ENCODE measurements at regions not wholly inside any gene's neighbourhood (a gene's known extent, or its start where the extent isn't known, plus 50 kb on each side); places are given as distances from the start of the nearest gene placed in this dataset.
A peak's percentile ranks its signal among the peaks of the same experiment; 100 is the strongest.
"Not testable (repeated sequence)": the region's sequence is repeated elsewhere in the genome, so short reads cannot be mapped to it uniquely, and the experiment has no call there.

DNA sequence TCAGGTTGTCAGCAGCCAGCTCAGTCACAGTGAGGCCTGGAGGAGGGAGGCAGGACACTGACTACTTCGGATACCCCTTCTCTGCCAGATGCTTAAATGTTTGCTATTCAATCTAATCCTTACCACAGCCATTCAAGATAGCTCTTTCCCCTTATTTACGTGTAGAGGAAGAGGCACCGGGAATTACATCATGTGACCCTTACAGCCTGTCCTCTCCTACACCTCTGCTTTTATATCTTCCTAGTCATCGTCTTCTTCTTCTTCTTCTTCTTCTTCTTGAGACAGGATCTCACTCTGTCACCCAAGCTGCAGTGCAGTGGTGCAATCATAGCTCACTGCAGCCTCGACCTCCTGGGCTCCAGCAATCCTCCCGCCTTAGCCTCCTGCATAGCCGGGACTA is 148.1 kb upstream of the NEDD9 start:
- DNase-seq = no peak

DNA sequence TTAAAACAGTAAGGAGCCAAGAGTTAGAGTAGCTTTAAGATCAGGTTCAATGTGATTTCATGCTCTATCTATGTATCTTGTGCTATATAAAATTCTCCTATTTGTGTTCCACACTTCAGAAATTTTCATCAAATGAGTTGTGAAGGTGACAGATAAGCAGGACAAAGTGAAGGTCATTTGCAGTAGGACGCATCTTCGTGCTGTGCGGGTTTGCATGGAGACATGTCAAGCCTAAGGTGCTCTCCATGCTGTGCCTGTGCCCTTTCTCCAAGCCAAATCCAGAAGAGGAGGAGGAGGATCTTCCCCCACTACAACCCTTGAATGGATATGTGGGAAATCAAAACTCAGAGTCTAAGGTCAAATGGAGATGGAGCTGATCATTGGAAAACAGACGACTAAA is 147.3 kb upstream of the NEDD9 start:
- no peak for DNase-seq

DNA sequence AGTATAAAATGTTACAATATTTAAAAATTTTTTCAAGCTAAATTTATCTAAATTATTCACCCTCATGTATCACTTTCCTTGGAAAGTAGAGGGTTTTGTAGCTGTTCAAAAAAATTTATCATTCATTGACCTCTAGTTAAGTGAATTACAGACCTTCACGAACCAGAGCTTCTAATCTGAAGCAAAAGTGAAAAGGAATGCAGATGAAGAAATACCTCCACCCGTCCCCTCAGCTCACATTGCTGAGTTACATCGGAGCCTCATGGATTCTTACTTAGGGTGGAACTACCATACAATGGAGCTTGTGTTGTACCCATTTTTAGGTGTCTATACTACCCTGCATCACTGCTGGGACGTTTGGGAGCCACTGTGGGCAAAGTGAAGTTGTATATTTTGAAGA is 146.2 kb upstream of the NEDD9 start:
- no peak for DNase-seq

DNA sequence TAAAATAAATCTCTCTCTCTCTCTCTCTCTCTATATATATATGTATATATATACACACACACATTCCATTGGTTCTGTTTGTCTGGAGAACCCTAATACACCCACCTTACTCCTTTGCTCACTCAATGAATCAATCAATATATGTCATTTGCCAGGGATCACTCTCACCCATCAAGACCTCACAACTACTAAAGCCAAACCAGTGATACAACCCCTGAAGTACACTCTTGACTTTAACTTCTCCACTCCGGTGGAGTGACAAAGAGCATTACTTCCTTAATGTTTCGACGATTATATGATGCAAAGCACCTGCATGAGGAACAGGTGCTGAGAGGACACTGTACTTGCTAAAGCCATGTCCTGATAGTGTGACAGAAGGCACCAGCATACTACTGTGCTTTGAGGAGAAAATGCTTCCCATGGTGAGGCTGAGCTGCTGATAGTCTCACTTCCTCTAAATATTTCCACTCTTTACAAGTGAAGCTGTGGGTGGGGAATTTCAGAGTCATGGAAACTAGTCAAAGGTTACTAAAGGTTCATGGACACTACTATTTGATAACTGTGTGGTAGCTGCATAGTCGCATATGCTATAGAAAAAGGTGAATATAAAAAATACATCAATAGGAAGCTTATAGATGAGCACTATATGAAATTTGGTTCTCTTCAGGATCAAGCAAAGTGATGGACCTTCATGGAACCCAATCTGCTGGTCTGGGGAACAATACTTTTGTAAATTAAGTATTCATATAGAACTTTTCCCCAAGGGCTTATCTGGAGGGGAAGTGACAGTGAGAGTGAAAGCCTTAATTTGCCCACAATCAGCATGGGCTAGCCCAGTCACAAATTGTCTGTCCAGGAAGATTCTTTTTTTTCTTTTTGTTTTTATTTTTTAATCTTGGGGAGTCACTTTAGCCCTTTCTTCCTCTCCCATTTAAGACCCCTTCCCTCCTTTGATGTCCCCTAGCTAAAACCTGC is 141.9 kb upstream of the NEDD9 start:
- DNase-seq = peak; percentile 32

DNA sequence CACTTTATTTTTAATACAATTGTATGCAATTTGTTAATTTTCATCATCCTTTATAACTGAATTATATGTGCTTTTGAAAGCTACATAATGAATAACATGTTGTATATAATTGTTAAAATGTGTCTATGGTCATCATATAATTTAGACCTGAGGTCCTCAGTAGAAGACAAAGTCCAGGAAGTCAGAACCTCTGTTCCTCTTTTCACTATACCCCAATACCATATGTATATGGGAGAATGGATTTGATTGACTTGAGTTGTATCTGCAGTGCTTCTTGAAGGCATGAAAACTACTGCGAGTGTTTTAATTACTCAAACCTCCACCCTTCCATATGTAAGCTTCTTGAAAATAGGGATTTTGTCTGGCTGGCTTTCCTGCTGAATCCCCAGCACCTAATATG is 140.7 kb upstream of the NEDD9 start:
- DNase-seq = no peak

DNA sequence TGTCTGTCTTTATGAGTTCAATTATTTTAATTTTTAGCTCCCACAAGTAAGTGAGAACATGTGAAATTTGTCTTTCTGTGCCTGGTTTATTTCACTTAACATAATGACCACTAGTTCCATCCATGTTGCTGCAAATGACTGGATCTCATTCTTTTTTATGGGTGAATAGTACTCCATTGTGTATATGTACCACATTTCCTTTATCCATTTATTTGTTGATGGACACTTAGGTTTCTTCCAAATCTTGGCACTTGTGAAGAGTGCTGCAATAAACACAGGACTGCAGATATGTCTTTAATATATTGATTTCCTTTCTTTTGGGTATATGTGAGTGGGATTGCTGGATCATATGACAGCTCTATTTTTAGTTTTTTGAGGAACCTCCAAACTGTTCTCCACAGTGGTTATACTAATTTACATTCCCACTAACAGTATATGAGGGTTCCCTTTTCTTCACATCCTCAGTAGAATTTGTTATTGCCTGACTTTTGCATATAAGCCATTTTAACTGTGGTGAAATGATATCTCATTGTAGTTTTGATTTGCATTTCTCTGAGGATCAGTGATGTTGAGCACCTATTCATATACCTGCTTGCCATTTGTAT is 139.8 kb upstream of the NEDD9 start:
- not testable (repeated sequence) for DNase-seq

DNA sequence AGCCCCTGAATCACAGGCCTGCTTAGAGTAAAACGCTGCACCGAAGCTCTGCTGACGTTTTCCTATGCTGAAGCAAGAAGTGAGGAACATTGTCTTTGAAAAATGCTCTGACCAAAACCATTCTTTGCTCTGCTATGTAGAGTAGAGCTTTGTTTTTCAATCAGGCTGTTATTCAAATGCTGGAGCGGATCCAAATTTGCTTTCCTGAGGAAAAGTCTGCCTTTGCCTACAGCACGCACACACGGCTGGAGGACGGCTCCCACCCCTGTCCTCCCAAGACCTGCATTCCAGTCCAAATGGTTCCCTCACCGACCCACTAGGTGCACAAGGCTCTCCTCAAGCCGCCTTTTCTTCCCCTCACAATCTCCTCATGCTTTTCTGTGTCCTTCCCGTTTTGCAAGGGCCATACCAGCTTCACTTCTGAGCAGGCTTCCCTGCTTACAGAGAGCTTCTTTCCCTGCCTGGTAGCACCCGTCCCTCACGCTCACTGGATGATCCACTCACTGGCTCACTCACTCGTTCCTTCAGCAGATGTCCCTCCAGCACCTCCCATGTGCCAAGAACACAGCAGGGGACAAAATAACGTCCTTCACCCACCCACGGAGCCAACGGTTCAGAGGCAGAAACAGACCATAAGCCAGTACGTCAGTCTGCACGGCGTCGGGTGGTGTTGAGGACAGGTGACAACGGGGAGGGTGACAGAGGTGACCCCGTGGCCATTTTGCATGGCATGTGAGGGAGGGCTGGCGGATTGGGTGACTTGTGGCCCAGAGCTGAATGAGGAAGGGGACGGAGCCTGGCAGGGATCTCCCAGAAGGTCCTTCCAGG is 137.9 kb upstream of the NEDD9 start:
- no peak for DNase-seq

DNA sequence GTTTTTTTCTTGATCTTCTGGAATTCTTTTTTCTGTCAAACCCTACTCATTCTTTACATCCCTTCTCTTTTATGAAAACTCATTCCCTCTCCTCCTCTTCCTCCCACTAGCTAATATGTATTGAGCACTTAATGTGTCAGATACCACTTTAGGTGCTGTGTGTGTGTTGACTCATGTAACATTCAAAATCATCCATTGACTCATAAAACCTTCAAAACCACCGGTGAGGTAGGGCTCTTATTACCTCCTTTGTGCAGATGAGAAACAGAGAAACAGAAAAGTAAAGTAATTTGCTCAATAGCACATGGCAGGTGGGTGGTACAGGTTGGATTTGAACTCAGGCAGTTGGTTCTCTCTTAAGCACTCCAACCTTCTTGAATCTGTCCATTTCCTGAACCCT is 136.3 kb upstream of the NEDD9 start:
- no peak for DNase-seq

DNA sequence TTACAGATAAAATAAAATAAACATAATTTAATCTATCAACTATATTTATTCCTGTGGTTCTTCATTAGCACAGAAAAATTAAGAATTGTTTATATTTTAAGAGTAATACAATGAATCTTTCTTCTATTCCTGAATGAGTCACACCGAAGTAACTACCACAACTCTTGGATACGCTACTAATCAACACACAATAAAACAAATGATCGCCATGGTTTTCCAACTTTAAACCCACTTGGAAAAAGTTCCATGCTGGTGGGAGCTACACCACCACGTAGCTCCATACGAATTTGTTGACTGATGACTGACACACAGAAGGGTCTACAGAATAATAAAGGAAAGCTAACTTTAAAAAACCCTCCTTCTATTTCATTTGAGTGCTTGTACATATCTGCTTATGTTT is 135.8 kb upstream of the NEDD9 start:
- DNase-seq = no peak

DNA sequence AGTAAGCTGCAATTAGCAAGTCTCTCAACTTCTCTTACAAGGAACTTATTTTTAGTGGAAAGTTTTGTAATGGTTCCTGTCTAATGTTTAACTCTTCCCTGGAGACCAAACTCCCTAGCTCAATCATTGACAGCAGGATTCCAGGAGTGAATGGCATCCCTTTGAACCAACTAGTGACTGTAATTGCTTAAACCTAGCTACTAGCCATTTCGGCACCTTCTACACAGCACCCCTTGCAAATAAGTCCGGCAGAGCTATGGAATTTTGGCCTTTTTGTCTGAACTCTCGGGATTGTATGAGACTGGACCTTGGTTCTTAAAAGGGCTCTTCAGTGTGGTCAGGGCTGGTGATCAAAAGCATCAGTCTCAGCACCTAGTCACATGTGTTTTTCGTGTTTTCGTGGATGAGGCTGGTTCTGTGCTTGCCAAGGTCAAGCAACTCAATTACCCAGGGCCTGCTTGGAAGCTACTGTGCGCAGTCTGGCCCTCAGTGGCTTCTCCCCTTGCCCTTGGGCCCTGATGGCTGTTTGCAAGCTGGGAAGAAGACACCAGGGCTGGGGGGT is 135.3 kb upstream of the NEDD9 start:
- no peak for DNase-seq

DNA sequence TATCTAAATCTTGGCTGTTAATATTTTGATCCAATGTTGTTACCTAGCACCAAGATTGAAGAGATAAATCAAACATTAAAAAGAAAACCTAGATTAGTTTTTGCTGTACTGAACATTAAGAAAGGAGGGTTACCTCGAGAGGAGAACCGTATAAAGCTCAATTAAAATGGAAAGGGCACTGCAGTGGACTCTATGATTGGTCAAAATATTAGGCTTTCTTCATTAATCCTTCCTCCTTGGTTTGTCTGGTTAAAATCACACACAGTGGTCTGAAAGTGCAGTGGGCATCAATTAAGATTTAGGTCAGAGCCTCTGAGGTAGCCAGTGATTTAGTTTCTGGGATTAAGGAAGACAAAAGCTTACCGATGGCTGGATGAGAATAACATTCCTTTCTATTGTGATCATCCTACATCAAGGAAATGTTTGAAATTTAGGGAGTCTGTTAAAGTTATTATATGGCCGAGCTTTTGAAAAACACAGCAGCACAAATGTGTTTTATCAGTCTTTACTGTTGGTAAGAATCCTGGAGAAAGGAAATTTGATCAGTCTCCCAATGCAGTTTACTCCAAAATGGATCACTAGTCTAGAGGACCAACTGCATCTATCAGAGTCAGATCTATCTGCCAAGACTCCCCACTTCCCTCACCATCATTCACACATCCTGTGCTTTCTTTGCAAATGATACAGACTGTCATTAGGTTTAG is 134.6 kb upstream of the NEDD9 start:
- DNase-seq = no peak

DNA sequence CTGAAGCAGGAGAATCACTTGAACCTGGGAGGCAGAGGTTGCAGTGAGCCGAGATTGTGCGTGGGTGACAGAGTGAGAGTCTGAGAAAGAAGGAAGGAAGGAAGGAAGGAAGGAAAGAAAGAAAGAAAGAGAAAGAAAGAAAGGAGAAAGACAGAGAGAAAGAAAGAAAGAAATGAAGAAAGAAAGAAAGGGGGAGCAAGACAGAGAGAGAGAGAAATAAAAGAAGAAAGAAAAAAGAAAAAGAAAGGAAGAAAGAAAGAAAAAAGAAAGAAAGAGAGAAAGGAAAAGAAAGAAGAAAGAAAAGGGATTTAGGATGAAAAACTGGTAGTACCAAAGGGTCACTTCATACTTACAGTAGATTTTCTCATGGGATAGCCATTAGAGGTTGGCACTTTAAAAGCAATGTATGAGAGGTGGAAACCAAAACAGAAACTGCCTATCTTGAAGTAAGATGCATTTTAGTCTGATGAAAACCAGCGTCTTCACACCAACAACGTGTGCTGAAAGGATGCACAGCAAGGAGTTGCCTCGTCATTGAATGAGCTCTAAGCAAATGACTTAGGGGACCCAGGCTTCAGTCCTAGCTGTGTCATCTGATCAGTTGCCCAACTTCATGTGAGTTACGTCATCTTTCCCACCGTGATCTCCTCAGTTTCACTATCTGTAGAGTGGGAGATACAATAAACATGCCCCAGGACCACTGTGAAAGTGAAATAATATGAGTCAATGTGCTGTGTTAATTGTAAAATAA is 133.9 kb upstream of the NEDD9 start:
- peak; percentile 77 for DNase-seq

DNA sequence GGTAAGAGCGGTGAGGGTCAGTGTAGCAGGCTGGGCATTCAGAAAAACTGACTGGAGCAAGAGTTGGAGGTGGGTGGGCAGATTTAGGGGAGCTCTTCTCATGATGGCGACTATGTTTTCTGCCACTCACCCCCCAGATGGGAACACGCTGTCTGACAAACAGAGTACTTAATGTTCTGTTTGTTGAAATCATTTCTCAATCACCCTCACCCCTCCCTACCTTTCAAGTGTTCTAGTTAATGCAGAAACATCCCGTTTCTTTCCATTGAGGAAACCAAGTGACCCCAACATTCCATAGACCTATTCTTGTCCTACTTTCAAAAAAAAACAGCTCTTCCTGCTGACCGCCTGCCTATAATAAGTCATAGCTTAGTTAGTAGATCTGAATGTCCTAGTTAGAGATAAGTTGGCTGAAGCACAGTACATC is 132.5 kb upstream of the NEDD9 start:
- DNase-seq = no peak

DNA sequence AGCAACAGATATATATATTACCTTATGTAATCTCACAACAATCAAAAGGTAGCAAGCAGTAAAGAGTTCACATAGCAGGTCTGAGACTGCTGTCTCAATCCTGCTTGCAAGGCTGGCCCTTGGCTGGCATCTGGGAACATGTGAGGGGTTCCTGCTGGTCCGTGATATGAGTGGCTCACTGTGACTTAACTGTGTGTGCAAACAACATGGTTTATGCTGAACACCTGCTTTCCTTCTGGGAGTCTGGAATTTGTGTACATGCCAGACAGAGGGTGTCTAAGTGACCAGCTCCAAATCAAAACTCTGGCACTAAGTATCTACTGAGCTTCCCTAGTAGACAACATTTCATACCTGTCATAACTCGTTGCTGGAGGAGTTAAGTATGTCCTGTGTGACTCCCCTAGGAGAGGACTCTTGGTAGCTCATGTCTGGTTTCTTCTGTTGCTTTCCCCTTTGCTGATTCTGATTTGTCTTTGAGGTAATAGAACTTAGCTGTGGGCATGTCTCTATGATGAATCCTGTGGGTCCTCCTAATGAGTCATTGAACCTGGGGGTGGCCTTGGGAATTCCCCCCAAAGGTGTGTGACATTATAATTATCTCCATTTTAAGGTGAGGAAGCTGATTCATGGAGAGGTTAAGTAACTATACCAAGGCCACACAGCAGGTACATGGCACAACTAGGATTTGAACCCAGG is 131.6 kb upstream of the NEDD9 start:
- DNase-seq = peak; percentile 32

DNA sequence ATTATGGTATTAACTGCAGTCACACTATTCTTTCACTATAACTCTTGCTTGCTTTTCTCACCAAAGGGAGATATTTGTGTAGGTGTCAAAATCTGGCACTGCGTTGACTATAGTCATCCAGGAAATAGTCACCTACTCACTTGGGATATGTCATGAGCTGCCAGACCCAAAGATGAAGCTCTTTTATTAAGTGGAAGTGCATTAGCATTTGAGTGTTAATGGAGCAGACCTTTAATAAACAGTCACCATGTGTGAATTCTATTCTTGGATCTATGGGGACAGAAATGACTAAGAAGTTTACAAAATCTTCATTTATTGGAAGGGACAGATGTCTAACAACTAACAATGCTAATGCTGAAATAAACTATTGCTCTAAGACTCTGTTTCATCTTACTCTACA is 130.1 kb upstream of the NEDD9 start:
- no peak for DNase-seq

DNA sequence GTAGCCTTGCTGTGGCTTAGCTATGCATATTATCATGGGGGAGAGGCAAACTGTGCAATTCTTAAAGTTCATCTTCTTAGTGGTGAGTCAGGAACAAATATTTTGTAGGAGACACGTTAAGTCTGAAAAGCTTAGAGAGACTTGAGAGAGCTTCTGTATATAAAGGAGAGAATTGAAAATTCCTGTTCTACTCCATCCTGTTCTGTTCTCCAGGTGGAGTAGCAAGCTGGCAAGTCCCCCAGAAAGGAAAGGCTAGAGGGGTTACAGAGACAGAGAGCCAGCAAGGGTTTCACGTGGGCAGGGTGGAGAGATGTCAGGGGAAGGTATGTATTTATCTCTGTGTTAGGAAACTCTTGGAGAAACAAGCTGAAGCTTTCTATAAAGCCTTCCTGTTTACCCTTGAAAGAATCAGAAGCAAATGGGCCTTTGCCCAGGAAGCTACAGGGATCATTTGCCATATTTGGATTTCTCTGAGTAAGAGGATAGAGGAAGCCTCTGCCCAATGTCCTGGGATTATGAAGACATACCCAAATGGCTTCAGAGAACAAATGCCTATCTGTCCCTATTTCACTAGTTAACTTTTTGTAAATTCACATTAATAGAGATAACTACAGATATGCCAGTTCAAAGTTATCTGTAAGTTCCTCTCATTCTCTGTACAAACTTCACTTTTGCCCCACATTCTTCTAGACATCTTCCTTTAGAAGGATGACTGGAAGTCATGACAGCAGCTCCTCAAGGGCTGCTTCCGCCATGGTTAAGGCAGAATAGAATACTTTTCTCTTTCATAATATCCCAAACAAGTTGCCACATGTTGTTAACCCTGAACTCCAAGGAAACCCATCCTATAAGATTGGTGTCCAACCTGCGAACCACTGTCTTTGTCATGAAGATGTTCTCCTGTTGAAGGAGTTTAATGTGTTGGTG is 126.7 kb upstream of the NEDD9 start:
- DNase-seq = no peak

DNA sequence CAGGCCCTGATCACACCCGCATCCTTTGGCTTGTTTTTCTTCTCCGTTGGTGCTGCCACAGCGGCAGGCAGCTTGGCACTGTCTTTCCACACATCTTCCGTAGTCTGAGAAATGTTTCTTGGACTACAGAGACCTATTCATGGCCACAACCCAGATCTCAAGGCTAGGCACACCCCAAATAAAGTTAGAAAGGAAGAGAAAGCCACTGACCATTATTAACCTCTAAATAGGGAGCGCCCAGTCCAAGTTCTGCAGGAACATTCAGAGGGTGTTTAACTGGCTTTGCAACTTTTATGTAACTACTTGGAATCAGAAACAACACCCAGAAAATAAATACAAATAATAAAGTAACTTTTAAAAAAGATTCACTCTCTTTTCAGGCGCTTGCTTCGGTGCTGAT is 124.8 kb upstream of the NEDD9 start:
- DNase-seq = no peak

DNA sequence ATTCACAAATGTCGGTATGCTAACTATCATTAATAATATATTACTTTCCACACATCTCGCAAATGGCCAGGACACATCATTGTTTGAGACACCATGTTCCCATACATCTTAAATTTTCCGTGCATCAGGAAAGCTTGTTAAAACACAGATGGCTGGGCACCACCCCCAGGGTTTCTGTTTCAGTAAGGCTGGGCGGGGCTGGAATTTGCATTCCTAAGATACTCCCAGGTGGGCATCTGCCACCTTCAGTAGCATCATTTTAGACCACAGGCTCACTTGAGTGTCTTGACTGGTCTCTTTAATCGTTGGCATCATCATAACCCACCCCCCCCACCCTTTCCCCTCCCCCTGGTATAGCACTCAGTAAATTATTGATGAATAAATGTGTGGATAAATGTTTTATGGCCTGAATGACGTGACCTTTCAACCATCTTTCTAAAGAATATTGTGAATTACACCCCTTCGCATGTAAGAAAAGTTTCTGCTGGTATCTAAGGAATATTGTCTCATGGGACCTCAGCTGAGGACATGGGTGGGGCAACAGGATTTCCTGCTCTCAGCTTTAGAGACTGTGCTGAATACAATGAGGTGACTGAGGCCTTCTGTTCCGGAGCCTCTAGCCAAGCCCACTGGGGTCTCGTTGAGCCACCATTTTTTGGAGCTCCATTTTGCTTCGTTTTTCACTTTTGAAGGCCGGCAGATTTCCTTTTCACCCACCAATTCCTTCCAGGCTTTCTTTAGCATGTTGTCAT is 124.1 kb upstream of the NEDD9 start:
- DNase-seq = peak; percentile 27

DNA sequence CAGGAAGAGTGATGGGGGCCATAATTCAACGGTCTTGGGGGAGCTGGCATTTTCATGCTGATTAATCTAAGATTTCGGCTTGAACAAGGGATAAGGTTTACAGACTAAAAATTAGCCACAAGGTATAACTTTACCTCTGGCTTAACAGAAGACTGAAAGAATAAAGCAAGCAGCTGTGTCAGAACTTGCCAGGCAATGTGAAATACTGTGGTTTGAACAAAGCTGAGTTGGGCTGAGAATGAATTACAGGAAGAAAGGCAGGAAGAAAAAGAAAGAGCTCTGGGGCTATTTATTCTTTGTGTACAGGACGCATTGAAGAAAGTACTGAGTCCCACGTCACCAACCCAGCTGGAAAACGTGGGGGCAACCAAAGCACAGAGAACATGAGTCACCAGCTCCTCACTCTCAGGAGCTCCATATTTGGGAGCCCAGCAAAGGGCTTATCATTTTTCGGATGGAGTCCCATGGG is 121.5 kb upstream of the NEDD9 start:
- peak; percentile 41 for DNase-seq
